Peyer's patch (tissue), 4 donors: ENCODE measurements at regions not wholly inside any gene's neighbourhood (a gene's known extent, or its start where the extent isn't known, plus 50 kb on each side); places are given as distances from the start of the nearest gene placed in this dataset.

ENCODE experiments used
- POLR2A ChIP-seq, 2 donors: fragments of 450-650 bp; IDR thresholded peaks; one replicate each; pipeline ENCODE4 v1.5.1; 2017; ENCODE audit warnings: antibody characterized with exemption in 2 of 2, mild to moderate bottlenecking in 2 of 2, moderate library complexity in 2 of 2
- TF ChIP-seq, protein P1 (sequence below), 6 experiments: fragments of 450-650 bp in 4 of 6; fragments of 200-600 bp in 2 of 6; sonication (generic) in 1 of 6; IDR thresholded peaks; one replicate each; pipeline ENCODE4 v1.5.1; 2017 to 2019; ENCODE audit warnings: antibody characterized with exemption in 6 of 6, mild to moderate bottlenecking in 3 of 6, moderate library complexity in 1 of 6

DNA sequence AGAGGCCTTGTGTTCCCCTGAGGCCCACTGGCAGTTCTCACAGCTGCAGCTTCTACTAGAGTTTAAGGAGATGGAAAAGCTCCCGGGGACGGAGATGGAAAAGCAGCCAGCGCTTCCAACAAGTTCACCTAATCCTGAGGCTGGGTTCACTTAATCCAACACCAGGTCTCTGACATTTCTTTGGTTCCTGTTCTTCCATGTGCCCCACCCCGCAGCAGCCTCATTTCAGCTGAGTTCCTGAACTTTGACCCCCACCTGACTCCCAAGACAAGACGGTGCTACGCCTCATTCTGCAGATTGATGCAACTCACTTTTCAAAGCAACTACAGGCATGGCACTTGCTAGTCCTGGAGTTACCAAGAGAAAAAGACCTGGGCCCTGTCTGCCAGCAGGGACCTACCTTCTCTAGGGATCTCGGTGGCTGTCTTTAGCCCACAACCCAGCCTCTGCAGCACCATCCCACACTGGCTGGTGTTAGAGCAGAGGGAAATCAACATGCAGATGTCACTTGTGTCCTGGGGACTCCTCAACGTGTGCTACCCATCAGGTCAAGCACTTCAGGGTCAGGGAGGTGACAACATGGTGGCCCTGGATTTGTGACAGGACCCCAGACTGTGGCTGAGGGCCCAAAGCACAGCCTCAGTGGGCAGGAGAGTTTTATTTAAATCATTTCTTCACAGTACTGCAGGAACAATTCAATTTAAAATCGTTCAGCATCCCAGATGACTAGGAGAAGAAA, 406.1 kb downstream of the VPS13C start:
- TF ChIP-seq, protein P1, sequence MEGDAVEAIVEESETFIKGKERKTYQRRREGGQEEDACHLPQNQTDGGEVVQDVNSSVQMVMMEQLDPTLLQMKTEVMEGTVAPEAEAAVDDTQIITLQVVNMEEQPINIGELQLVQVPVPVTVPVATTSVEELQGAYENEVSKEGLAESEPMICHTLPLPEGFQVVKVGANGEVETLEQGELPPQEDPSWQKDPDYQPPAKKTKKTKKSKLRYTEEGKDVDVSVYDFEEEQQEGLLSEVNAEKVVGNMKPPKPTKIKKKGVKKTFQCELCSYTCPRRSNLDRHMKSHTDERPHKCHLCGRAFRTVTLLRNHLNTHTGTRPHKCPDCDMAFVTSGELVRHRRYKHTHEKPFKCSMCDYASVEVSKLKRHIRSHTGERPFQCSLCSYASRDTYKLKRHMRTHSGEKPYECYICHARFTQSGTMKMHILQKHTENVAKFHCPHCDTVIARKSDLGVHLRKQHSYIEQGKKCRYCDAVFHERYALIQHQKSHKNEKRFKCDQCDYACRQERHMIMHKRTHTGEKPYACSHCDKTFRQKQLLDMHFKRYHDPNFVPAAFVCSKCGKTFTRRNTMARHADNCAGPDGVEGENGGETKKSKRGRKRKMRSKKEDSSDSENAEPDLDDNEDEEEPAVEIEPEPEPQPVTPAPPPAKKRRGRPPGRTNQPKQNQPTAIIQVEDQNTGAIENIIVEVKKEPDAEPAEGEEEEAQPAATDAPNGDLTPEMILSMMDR (IDR thresholded peaks at IDR 0.05): no peak
- no peak for TF ChIP-seq POLR2A (IDR thresholded peaks at IDR 0.05)
